Effector memory CD8-positive, alpha-beta T cell (primary cell): ENCODE measurements at regions not wholly inside any gene's neighbourhood (a gene's known extent, or its start where the extent isn't known, plus 50 kb on each side); places are given as distances from the start of the nearest gene placed in this dataset.

Experiments
- ATAC-seq: fragments of 150-1000 bp; cut with Tn5 transposase; replicated peaks from 2 replicates; pipeline ENCODE4 v1.10.0; 2021; ENCODE audit warnings: mild to moderate bottlenecking, moderate library complexity
- DNase-seq, 3 experiments: peaks; one replicate each; pipeline ENCODE4 v3.0.0; 2021
- H3K27ac Mint-ChIP-seq, 2 donors: one replicate each; pipeline ENCODE4 v1.8.0; 2022; ENCODE audit warnings: mild to moderate bottlenecking in 2 of 2, mixed read lengths in 2 of 2, moderate library complexity in 2 of 2
- H3K27me3 Mint-ChIP-seq, 2 donors: one replicate each; pipeline ENCODE4 v1.8.0; 2022; ENCODE audit warnings: mixed read lengths in 2 of 2
- H3K36me3 Mint-ChIP-seq: one replicate; pipeline ENCODE4 v1.8.0; 2022; ENCODE audit warnings: mild to moderate bottlenecking, moderate library complexity, mixed read lengths; ENCODE audit not compliant: insufficient read depth
- H3K4me1 Mint-ChIP-seq, 2 donors: one replicate each; pipeline ENCODE4 v1.8.0; 2022; ENCODE audit warnings: low read depth in 2 of 2, mixed read lengths in 2 of 2
- H3K4me3 Mint-ChIP-seq, 2 donors: one replicate each; pipeline ENCODE4 v1.8.0; 2022; ENCODE audit warnings: mild to moderate bottlenecking in 2 of 2, mixed read lengths in 2 of 2, moderate library complexity in 2 of 2
- H3K9me3 Mint-ChIP-seq, 2 donors: one replicate each; pipeline ENCODE4 v1.8.0; 2022; ENCODE audit warnings: mixed read lengths in 2 of 2

GRCh38 chr1:14486401-14487201 lies 111.9 kb upstream of the KAZN start:
- no peak overlapping the region for H3K27ac Mint-ChIP-seq
- no peak for DNase-seq

GRCh38 chr1:14487671-14488070 lies 110.8 kb upstream of the KAZN start:
- Mint-ChIP-seq H3K4me3 (no peak overlapping the region), H3K36me3 (no peaks in the 10 kb centered on the region), H3K27ac (no peak overlapping the region), H3K4me1 (no peaks in the 10 kb centered on the region), H3K27me3 (peaks cover 0 to 11% of the 10 kb centered on the region in 2 donors), H3K9me3 (no peaks in the 10 kb centered on the region)
- DNase-seq (no peak), ATAC-seq (no peak)

More at GRCh38 chr1:14486401-14487201, 111.9 kb upstream of the KAZN start:
- Mint-ChIP-seq H3K9me3 (no peaks in the 10 kb centered on the region), H3K27me3 (peaks cover 3 to 14% of the 10 kb centered on the region in 2 donors), H3K36me3 (no peaks in the 10 kb centered on the region), H3K4me1 (no peaks in the 10 kb centered on the region), H3K4me3 (no peak overlapping the region)
- no peak for ATAC-seq

- peaks cover 0 to 4% of the 10 kb centered on the region in 2 donors for H3K4me1 Mint-ChIP-seq
- peaks cover 32 to 45% of the 10 kb centered on the region in 2 donors for H3K27me3 Mint-ChIP-seq
- ATAC-seq = no peak
- no peaks in the 10 kb centered on the region for H3K36me3 Mint-ChIP-seq
- H3K27ac Mint-ChIP-seq = no peak overlapping the region
- H3K9me3 Mint-ChIP-seq = no peaks in the 10 kb centered on the region
- no peak for DNase-seq
- no peak overlapping the region for H3K4me3 Mint-ChIP-seq
These were observed 103.6 kb upstream of the KAZN start for GRCh38 chr1:14494911-14495310.

GRCh38 chr1:14495381-14495780 lies 103.1 kb upstream of the KAZN start:
- peaks cover 32 to 45% of the 10 kb centered on the region in 2 donors for H3K27me3 Mint-ChIP-seq
- no peak for DNase-seq
- H3K9me3 Mint-ChIP-seq = no peaks in the 10 kb centered on the region
- peaks cover 0 to 4% of the 10 kb centered on the region in 2 donors for H3K4me1 Mint-ChIP-seq
- H3K4me3 Mint-ChIP-seq = no peak overlapping the region
- H3K27ac Mint-ChIP-seq = no peak overlapping the region
- no peak for ATAC-seq
- no peaks in the 10 kb centered on the region for H3K36me3 Mint-ChIP-seq

GRCh38 chr1:14495996-14496395 lies 102.5 kb upstream of the KAZN start:
- DNase-seq = no peak
- H3K4me1 Mint-ChIP-seq = peaks cover 0 to 4% of the 10 kb centered on the region in 2 donors
- ATAC-seq = no peak
- H3K4me3 Mint-ChIP-seq = no peak overlapping the region
- H3K27ac Mint-ChIP-seq = no peak overlapping the region
- no peaks in the 10 kb centered on the region for H3K9me3 Mint-ChIP-seq
- no peaks in the 10 kb centered on the region for H3K36me3 Mint-ChIP-seq
- peaks cover 32 to 45% of the 10 kb centered on the region in 2 donors for H3K27me3 Mint-ChIP-seq

- Mint-ChIP-seq H3K27ac (no peak overlapping the region), H3K4me3 (no peak overlapping the region), H3K9me3 (no peaks in the 10 kb centered on the region), H3K36me3 (no peaks in the 10 kb centered on the region), H3K27me3 (peaks cover 42 to 43% of the 10 kb centered on the region in 2 donors), H3K4me1 (peaks cover 0 to 2% of the 10 kb centered on the region in 2 donors)
- ATAC-seq (no peak), DNase-seq (no peak)
These were observed 99.6 kb upstream of the KAZN start for GRCh38 chr1:14498839-14499238.

- DNase-seq = no peak
- H3K27ac Mint-ChIP-seq = no peak overlapping the region
- no peaks in the 10 kb centered on the region for H3K9me3 Mint-ChIP-seq
- H3K4me3 Mint-ChIP-seq = no peak overlapping the region
- peaks cover 37 to 39% of the 10 kb centered on the region in 2 donors for H3K27me3 Mint-ChIP-seq
- H3K36me3 Mint-ChIP-seq = no peaks in the 10 kb centered on the region
- ATAC-seq = no peak
- H3K4me1 Mint-ChIP-seq = no peaks in the 10 kb centered on the region
These were observed 99.0 kb upstream of the KAZN start for GRCh38 chr1:14499312-14500040.

GRCh38 chr1:14500041-14500440 lies 98.4 kb upstream of the KAZN start:
- H3K4me1 Mint-ChIP-seq = no peaks in the 10 kb centered on the region
- H3K27ac Mint-ChIP-seq = no peak overlapping the region
- ATAC-seq (no peak), DNase-seq (no peak)
- H3K36me3 Mint-ChIP-seq = no peaks in the 10 kb centered on the region
- no peaks in the 10 kb centered on the region for H3K9me3 Mint-ChIP-seq
- no peak overlapping the region for H3K4me3 Mint-ChIP-seq
- H3K27me3 Mint-ChIP-seq = peaks cover 33 to 34% of the 10 kb centered on the region in 2 donors

GRCh38 chr1:14500912-14501311 lies 97.6 kb upstream of the KAZN start:
- DNase-seq (no peak), ATAC-seq (no peak)
- H3K36me3 Mint-ChIP-seq = no peaks in the 10 kb centered on the region
- no peaks in the 10 kb centered on the region for H3K4me1 Mint-ChIP-seq
- no peaks in the 10 kb centered on the region for H3K9me3 Mint-ChIP-seq
- peaks cover 27 to 33% of the 10 kb centered on the region in 2 donors for H3K27me3 Mint-ChIP-seq
- H3K4me3 Mint-ChIP-seq = no peak overlapping the region
- no peak overlapping the region for H3K27ac Mint-ChIP-seq

GRCh38 chr1:14504517-14504916 lies 94.0 kb upstream of the KAZN start:
- Mint-ChIP-seq H3K9me3 (no peaks in the 10 kb centered on the region), H3K4me1 (no peaks in the 10 kb centered on the region), H3K4me3 (no peak overlapping the region), H3K27me3 (peaks cover 8 to 21% of the 10 kb centered on the region in 2 donors), H3K36me3 (no peaks in the 10 kb centered on the region), H3K27ac (no peak overlapping the region)
- DNase-seq (no peak), ATAC-seq (no peak)

- Mint-ChIP-seq H3K27ac (no peak overlapping the region), H3K27me3 (peaks cover 8 to 25% of the 10 kb centered on the region in 2 donors), H3K36me3 (no peaks in the 10 kb centered on the region), H3K4me1 (no peaks in the 10 kb centered on the region), H3K9me3 (no peaks in the 10 kb centered on the region), H3K4me3 (no peak overlapping the region)
- DNase-seq = no peak
- no peak for ATAC-seq
These were observed 91.8 kb upstream of the KAZN start for GRCh38 chr1:14506471-14507255.

GRCh38 chr1:14507262-14507661 lies 91.2 kb upstream of the KAZN start:
- no peaks in the 10 kb centered on the region for H3K4me1 Mint-ChIP-seq
- peaks cover 8 to 31% of the 10 kb centered on the region in 2 donors for H3K27me3 Mint-ChIP-seq
- H3K4me3 Mint-ChIP-seq = no peak overlapping the region
- no peaks in the 10 kb centered on the region for H3K9me3 Mint-ChIP-seq
- no peak for ATAC-seq
- no peak overlapping the region for H3K27ac Mint-ChIP-seq
- no peaks in the 10 kb centered on the region for H3K36me3 Mint-ChIP-seq
- DNase-seq = no peak

- H3K27me3 Mint-ChIP-seq = peaks cover 6 to 30% of the 10 kb centered on the region in 2 donors
- H3K4me1 Mint-ChIP-seq = no peaks in the 10 kb centered on the region
- no peak overlapping the region for H3K27ac Mint-ChIP-seq
- ATAC-seq = no peak
- H3K36me3 Mint-ChIP-seq = no peaks in the 10 kb centered on the region
- no peaks in the 10 kb centered on the region for H3K9me3 Mint-ChIP-seq
- H3K4me3 Mint-ChIP-seq = no peak overlapping the region
- DNase-seq = no peak
These were observed 89.9 kb upstream of the KAZN start for GRCh38 chr1:14508613-14509012.
